ENCODE measurements at regions not wholly inside any gene's neighbourhood (a gene's known extent, or its start where the extent isn't known, plus 50 kb on each side); places are given as distances from the start of the nearest gene placed in this dataset.

DNA sequence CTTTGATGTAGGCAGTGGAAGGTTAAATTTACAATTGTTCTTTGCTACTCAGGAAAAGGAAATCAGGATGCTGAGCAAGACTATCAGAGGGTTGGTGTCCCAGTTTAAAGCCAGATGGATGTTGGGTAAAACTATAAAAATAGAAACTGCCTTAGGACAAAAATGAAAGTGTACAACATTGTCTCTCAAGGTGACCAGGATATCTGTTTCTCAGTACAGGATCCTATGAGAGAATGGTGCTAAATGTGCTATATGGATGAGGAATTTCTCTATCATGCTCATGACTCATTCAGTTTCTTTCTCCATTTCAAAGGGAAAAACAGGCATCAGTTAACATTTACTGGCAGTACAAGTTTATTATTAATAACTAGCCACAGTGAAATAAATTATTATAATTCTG is 534.2 kb upstream of the GJE1 start:
- Histone ChIP-seq H3K4me1 (ENCODE audit: insufficient read depth, low read length, severe bottlenecking) (no peaks in the 10 kb centered on the region), H3K4me3 (ENCODE audit: low read depth, low read length, poor library complexity, severe bottlenecking) (no peak overlapping the region), H3K9ac (ENCODE audit: low read length) (no peak overlapping the region), H3K9me3 (ENCODE audit: low read length) (no peaks in the 10 kb centered on the region), H2AFZ (ENCODE audit: low read length) (no peak overlapping the region), H3K27me3 (ENCODE audit: insufficient read depth, low read length) (no peaks in the 10 kb centered on the region), H3K36me3 (ENCODE audit: insufficient read depth, low read length) (no peaks in the 10 kb centered on the region), H4K20me1 (ENCODE audit: insufficient read depth, low read length) (no peaks in the 10 kb centered on the region), H3F3A (ENCODE audit: insufficient read depth, low read length) (no peaks in the 10 kb centered on the region), H3K9me2 (ENCODE audit: low read depth, low read length) (no peaks in the 10 kb centered on the region), H3K27ac (ENCODE audit: low read depth, low read length, poor library complexity, severe bottlenecking) (no peak overlapping the region), H3K4me2 (ENCODE audit: low read length) (no peak overlapping the region), H3K79me2 (ENCODE audit: insufficient read depth, low read length) (no peaks in the 10 kb centered on the region)
- no peak for TF ChIP-seq EZH2 (IDR thresholded peaks at IDR 0.05; ENCODE audit: borderline replicate concordance, low read length)
- no peak for TF ChIP-seq CTCF (IDR thresholded peaks at IDR 0.05; ENCODE audit: low read length)

DNA sequence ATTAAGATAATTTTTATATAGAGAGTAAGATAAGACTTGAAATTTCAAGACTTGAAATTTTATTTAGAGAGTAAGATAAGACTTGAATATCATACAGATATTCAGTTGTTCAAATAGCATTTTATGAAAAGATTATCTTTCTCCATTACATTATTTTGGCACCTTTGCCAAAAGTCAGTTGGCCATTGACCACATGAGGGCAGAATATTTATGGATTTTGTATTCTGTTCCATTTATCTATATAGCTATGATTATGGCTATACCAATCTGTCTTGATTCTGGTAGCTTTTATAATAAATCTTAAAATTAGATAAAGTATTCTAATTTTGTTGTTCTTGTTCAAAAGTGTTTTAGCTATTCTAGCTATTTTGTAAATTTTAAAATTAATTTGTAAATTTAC is 537.9 kb upstream of the GJE1 start:
- no peak overlapping the region for H3K27ac ChIP-seq (ENCODE audit: low read depth, low read length, poor library complexity, severe bottlenecking)
- H3K4me2 ChIP-seq (ENCODE audit: low read length): no peak overlapping the region
- H3K36me3 ChIP-seq (ENCODE audit: insufficient read depth, low read length): no peaks in the 10 kb centered on the region
- H3K9ac ChIP-seq (ENCODE audit: low read length): no peak overlapping the region
- TF ChIP-seq EZH2 (IDR thresholded peaks at IDR 0.05; ENCODE audit: borderline replicate concordance, low read length): no peak
- 0 out of 2 replicates have a peak, but pooled peaks have one; percentile 11 for TF ChIP-seq CTCF (IDR thresholded peaks at IDR 0.05; ENCODE audit: low read length)
- H3K79me2 ChIP-seq (ENCODE audit: insufficient read depth, low read length): no peaks in the 10 kb centered on the region
- no peak overlapping the region for H2AFZ ChIP-seq (ENCODE audit: low read length)
- H3K9me2 ChIP-seq (ENCODE audit: low read depth, low read length): no peaks in the 10 kb centered on the region
- no peaks in the 10 kb centered on the region for H3K4me1 ChIP-seq (ENCODE audit: insufficient read depth, low read length, severe bottlenecking)
- no peak overlapping the region for H3K4me3 ChIP-seq (ENCODE audit: low read depth, low read length, poor library complexity, severe bottlenecking)
- no peaks in the 10 kb centered on the region for H3K27me3 ChIP-seq (ENCODE audit: insufficient read depth, low read length)
- no peaks in the 10 kb centered on the region for H3K9me3 ChIP-seq (ENCODE audit: low read length)
- no peaks in the 10 kb centered on the region for H3F3A ChIP-seq (ENCODE audit: insufficient read depth, low read length)
- H4K20me1 ChIP-seq (ENCODE audit: insufficient read depth, low read length): no peaks in the 10 kb centered on the region

DNA sequence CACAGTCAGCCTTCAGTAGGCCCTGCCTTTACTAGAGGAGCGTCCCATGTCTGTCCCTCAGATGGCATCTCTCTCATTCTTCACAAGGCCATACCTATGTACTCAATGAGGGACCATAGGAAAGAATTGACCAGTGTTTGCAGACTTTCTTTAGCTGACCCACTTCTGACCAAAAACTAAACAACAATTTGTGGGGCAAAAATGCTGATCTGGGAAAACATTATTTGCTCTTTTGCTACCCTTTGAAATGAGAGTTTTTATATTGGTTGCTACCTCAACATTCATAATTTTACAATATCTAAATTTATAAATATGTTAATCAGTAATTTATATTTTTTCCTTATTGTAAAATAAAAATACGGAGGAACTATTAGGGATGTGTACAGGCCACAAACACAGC is 539.4 kb upstream of the GJE1 start:
- Histone ChIP-seq H3F3A (ENCODE audit: insufficient read depth, low read length) (no peaks in the 10 kb centered on the region), H2AFZ (ENCODE audit: low read length) (no peak overlapping the region), H3K9ac (ENCODE audit: low read length) (no peak overlapping the region), H3K4me3 (ENCODE audit: low read depth, low read length, poor library complexity, severe bottlenecking) (no peak overlapping the region), H3K36me3 (ENCODE audit: insufficient read depth, low read length) (no peaks in the 10 kb centered on the region), H3K27me3 (ENCODE audit: insufficient read depth, low read length) (no peaks in the 10 kb centered on the region), H3K9me2 (ENCODE audit: low read depth, low read length) (no peaks in the 10 kb centered on the region), H3K79me2 (ENCODE audit: insufficient read depth, low read length) (no peaks in the 10 kb centered on the region), H3K27ac (ENCODE audit: low read depth, low read length, poor library complexity, severe bottlenecking) (no peak overlapping the region), H4K20me1 (ENCODE audit: insufficient read depth, low read length) (no peaks in the 10 kb centered on the region), H3K4me1 (ENCODE audit: insufficient read depth, low read length, severe bottlenecking) (no peaks in the 10 kb centered on the region), H3K9me3 (ENCODE audit: low read length) (no peaks in the 10 kb centered on the region), H3K4me2 (ENCODE audit: low read length) (no peak overlapping the region)
- TF ChIP-seq CTCF (IDR thresholded peaks at IDR 0.05; ENCODE audit: low read length): no peak
- TF ChIP-seq EZH2 (IDR thresholded peaks at IDR 0.05; ENCODE audit: borderline replicate concordance, low read length): no peak
